H1 (cell line): ENCODE measurements at regions not wholly inside any gene's neighbourhood (a gene's known extent, or its start where the extent isn't known, plus 50 kb on each side); places are given as distances from the start of the nearest gene placed in this dataset.

ENCODE experiments used
- CTCF ChIA-PET: fragments of 300-600 bp; sonication (Branson Sonifier 250); formaldehyde crosslinking; loops from one replicate; lab custom pipeline; 2021; ENCODE audit not compliant: partially characterized antibody; lab: Charles Lee
- POLR2A ChIA-PET: fragments of 300-600 bp; sonication (Branson Sonifier 250); formaldehyde crosslinking; loops from one replicate; lab custom pipeline; 2021; ENCODE audit warnings: inconsistent platforms; ENCODE audit not compliant: partially characterized antibody; lab: Charles Lee
- DNase-seq, 2 experiments: peaks; one replicate each; pipeline versions ENCODE4 v3.0.0 to v3.0.0-alpha.2; 2010 to 2022; ENCODE audit warnings: low spot score in 2 of 2, low read depth in 1 of 2, mixed read lengths in 1 of 2
- FAIRE-seq: peaks from 2 replicates; lab custom pipeline; 2011; peaks lifted over from hg19 to GRCh38; lab: Jason Lieb, UNC
- H2AFZ ChIP-seq: 2 replicates; pipeline ENCODE4 v1.8.1; 2012; ENCODE audit warnings: low read length, inconsistent platforms
- H2AK5ac ChIP-seq: 2 replicates; pipeline ENCODE4 v1.6.1; 2013; ENCODE audit warnings: low read depth, low read length
- H2BK120ac ChIP-seq: replicated peaks from 2 replicates; pipeline ENCODE3; 2013; ENCODE audit warnings: low read depth, low read length, inconsistent platforms
- H2BK12ac ChIP-seq: 2 replicates; pipeline ENCODE4 v1.6.1; 2013; ENCODE audit warnings: low read depth, low read length
- H2BK15ac ChIP-seq: 2 replicates; pipeline ENCODE4 v1.6.1; 2013; ENCODE audit warnings: low read length
- H2BK20ac ChIP-seq: 2 replicates; pipeline ENCODE4 v1.6.1; 2013; ENCODE audit warnings: low read length
- H2BK5ac ChIP-seq: 2 replicates; pipeline ENCODE4 v1.6.1; 2013; ENCODE audit warnings: low read depth, low read length
- H3K14ac ChIP-seq: 2 replicates; pipeline ENCODE4 v1.6.1; 2013; ENCODE audit warnings: inconsistent platforms; ENCODE audit not compliant: insufficient read length
- H3K18ac ChIP-seq: 2 replicates; pipeline ENCODE4 v1.6.1; 2013; ENCODE audit warnings: low read length; ENCODE audit errors: extremely low read depth
- H3K23ac ChIP-seq: 2 replicates; pipeline ENCODE4 v1.6.1; 2013; ENCODE audit warnings: inconsistent platforms; ENCODE audit not compliant: insufficient read length
- H3K23me2 ChIP-seq: 2 replicates; pipeline ENCODE4 v1.6.1; 2013; ENCODE audit warnings: low read depth, low read length
- H3K27ac ChIP-seq: 2 replicates; pipeline ENCODE4 v1.6.1; 2011; ENCODE audit warnings: low read depth, low read length, inconsistent platforms
- H3K27me3 ChIP-seq, 4 experiments: replicated peaks in 1 of 4; 1 replicate in 1 of 4; 2 replicates in 3 of 4; pipeline versions ENCODE4 v1.6.1 to v1.8.1; 2011 to 2013; ENCODE audit warnings: low read length in 3 of 4, mild to moderate bottlenecking in 3 of 4, inconsistent platforms in 2 of 4, mixed read lengths in 2 of 4, moderate library complexity in 1 of 4; ENCODE audit not compliant: control insufficient read depth in 3 of 4, insufficient read depth in 3 of 4; ENCODE audit errors: extremely low read depth in 1 of 4
- H3K36me3 ChIP-seq, 4 experiments: 2 replicates each; pipeline versions ENCODE4 v1.6.1 to v1.8.1; 2011 to 2013; ENCODE audit warnings: mild to moderate bottlenecking in 4 of 4, low read length in 3 of 4, moderate library complexity in 2 of 4, control low read depth in 1 of 4, inconsistent platforms in 1 of 4; ENCODE audit not compliant: insufficient read depth in 4 of 4, control insufficient read depth in 2 of 4
- H3K4ac ChIP-seq: replicated peaks from 2 replicates; pipeline ENCODE3; 2013; ENCODE audit warnings: low read length, low read depth, mixed read lengths, inconsistent platforms; ENCODE audit not compliant: insufficient read length
- H3K4me1 ChIP-seq, 4 experiments: replicated peaks in 1 of 4; 1 replicate in 1 of 4; 2 replicates in 3 of 4; pipeline versions ENCODE4 v1.6.1 to v1.8.1; 2011 to 2013; ENCODE audit warnings: low read length in 3 of 4, inconsistent platforms in 2 of 4, mixed read lengths in 1 of 4; ENCODE audit not compliant: insufficient read depth in 4 of 4, control insufficient read depth in 3 of 4
- H3K4me2 ChIP-seq, 2 experiments: 2 replicates each; pipeline versions ENCODE4 v1.6.1 to v1.8.1; 2011 to 2013; ENCODE audit warnings: low read depth in 2 of 2, low read length in 2 of 2, control low read depth in 1 of 2, inconsistent platforms in 1 of 2, mild to moderate bottlenecking in 1 of 2; ENCODE audit not compliant: insufficient read depth in 1 of 2
- H3K4me3 ChIP-seq, 4 experiments: fragments of 200-600, 300-600 bp in 1 of 4; sonication (generic), shearing (Covaris generic), sonication (Bioruptor Twin) in 1 of 4; 2 replicates each; pipeline versions ENCODE4 v1.5.1 to v1.8.1; 2011 to 2016; ENCODE audit warnings: low read length in 4 of 4, low read depth in 3 of 4, control low read depth in 2 of 4, inconsistent platforms in 2 of 4, mild to moderate bottlenecking in 2 of 4, mixed read lengths in 1 of 4, moderate library complexity in 1 of 4; ENCODE audit not compliant: insufficient read depth in 2 of 4; ENCODE audit errors: extremely low read depth in 1 of 4
- H3K56ac ChIP-seq: replicated peaks from 2 replicates; pipeline ENCODE3; 2013; ENCODE audit warnings: low read depth, mild to moderate bottlenecking, mixed read lengths, low read length, inconsistent platforms; ENCODE audit not compliant: insufficient read length
- H3K79me1 ChIP-seq: 2 replicates; pipeline ENCODE4 v1.6.1; 2013; ENCODE audit warnings: low read depth, low read length, control low read depth
- H3K79me2 ChIP-seq, 2 experiments: 2 replicates each; pipeline versions ENCODE4 v1.6.1 to v1.8.1; 2012 to 2013; ENCODE audit warnings: low read length in 2 of 2, mild to moderate bottlenecking in 2 of 2, inconsistent platforms in 1 of 2; ENCODE audit not compliant: insufficient read depth in 2 of 2, control insufficient read depth in 1 of 2
- H3K9ac ChIP-seq, 4 experiments: replicated peaks in 1 of 4; 1 replicate in 1 of 4; 2 replicates in 3 of 4; pipeline versions ENCODE4 v1.6.1 to v1.8.1; 2011 to 2013; ENCODE audit warnings: low read depth in 3 of 4, low read length in 3 of 4, control low read depth in 2 of 4, mild to moderate bottlenecking in 2 of 4, moderate library complexity in 2 of 4, inconsistent platforms in 1 of 4; ENCODE audit errors: extremely low read depth in 1 of 4
- H3K9me3 ChIP-seq, 2 experiments: 2 replicates each; pipeline versions ENCODE4 v1.6.1 to v1.8.1; 2012 to 2013; ENCODE audit warnings: mild to moderate bottlenecking in 2 of 2, moderate library complexity in 2 of 2, control low read depth in 1 of 2, inconsistent platforms in 1 of 2, low read depth in 1 of 2, low read length in 1 of 2, mixed read lengths in 1 of 2; ENCODE audit not compliant: insufficient read depth in 2 of 2
- H4K20me1 ChIP-seq, 2 experiments: replicated peaks in 1 of 2; 2 replicates each; pipeline versions ENCODE3 to v1.8.1; 2011 to 2013; ENCODE audit warnings: inconsistent platforms in 2 of 2, low read length in 2 of 2, mild to moderate bottlenecking in 1 of 2; ENCODE audit not compliant: insufficient read depth in 2 of 2, control insufficient read depth in 1 of 2
- H4K5ac ChIP-seq: 2 replicates; pipeline ENCODE4 v1.6.1; 2013; ENCODE audit warnings: low read length, low read depth, mixed read lengths, inconsistent platforms; ENCODE audit not compliant: insufficient read length
- H4K8ac ChIP-seq: 2 replicates; pipeline ENCODE4 v1.8.0; 2013; ENCODE audit warnings: mild to moderate bottlenecking, moderate library complexity, low read length, inconsistent platforms; ENCODE audit not compliant: insufficient read depth; ENCODE audit errors: extremely low read depth
- H4K91ac ChIP-seq: replicated peaks from 2 replicates; pipeline ENCODE3; 2013; ENCODE audit warnings: low read length, mixed read lengths, inconsistent platforms; ENCODE audit not compliant: insufficient read length
- BACH1 ChIP-seq: IDR thresholded peaks from 2 replicates; pipeline ENCODE4 v1.6.1; 2012; ENCODE audit warnings: low read length, improper control_type of control experiment
- CEBPB ChIP-seq: IDR thresholded peaks from 2 replicates; pipeline ENCODE4 v1.6.1; 2012; ENCODE audit warnings: low read depth, low read length
- CTBP2 ChIP-seq: IDR thresholded peaks from 2 replicates; pipeline ENCODE4 v1.7.0; 2011; ENCODE audit warnings: borderline replicate concordance, mild to moderate bottlenecking, moderate library complexity, mixed read lengths, low read length; ENCODE audit not compliant: insufficient read depth, insufficient read length
- HDAC2 ChIP-seq, 2 experiments: fragments of 300-600 bp in 1 of 2; sonication (generic) in 1 of 2; IDR thresholded peaks; 2 replicates each; pipeline ENCODE4 v1.6.1; 2011 to 2012; ENCODE audit warnings: low read depth in 2 of 2, low read length in 2 of 2, mild to moderate bottlenecking in 2 of 2, moderate library complexity in 2 of 2, borderline replicate concordance in 1 of 2, inconsistent platforms in 1 of 2
- KDM5A ChIP-seq: fragments of 200-600 bp; IDR thresholded peaks from 2 replicates; pipeline ENCODE4 v1.7.1; 2012; ENCODE audit warnings: mild to moderate bottlenecking, low read length, inconsistent platforms, mixed read lengths
- POU5F1 ChIP-seq: IDR thresholded peaks from 2 replicates; pipeline ENCODE4 v1.6.1; 2011; ENCODE audit warnings: low read depth, mild to moderate bottlenecking, low read length, moderate library complexity
- SP1 ChIP-seq: IDR thresholded peaks from 2 replicates; pipeline ENCODE4 v1.6.1; 2011; ENCODE audit warnings: low read depth, low read length
- SRF ChIP-seq: IDR thresholded peaks from 2 replicates; pipeline ENCODE4 v1.6.1; 2011; ENCODE audit warnings: mild to moderate bottlenecking, low read depth, low read length, moderate library complexity
- TCF12 ChIP-seq: IDR thresholded peaks from 2 replicates; pipeline ENCODE4 v1.6.1; 2011; ENCODE audit warnings: low read depth, mild to moderate bottlenecking, low read length
- TEAD4 ChIP-seq: IDR thresholded peaks from 2 replicates; pipeline ENCODE4 v1.6.1; 2012; ENCODE audit warnings: low read depth, low read length, inconsistent platforms, mixed read lengths
- USF2 ChIP-seq: IDR thresholded peaks from 2 replicates; pipeline ENCODE4 v1.6.1; 2011; ENCODE audit warnings: low read length, improper control_type of control experiment
- WGBS, 2 experiments: shearing (Covaris generic) in 1 of 2; methylation state at CpG; one replicate each; pipeline versions ENCODE4 v1.1.6 to v1.1.7; 2013 to 2015; ENCODE audit warnings: low lambda C conversion rate in 2 of 2, mixed read lengths in 2 of 2, inconsistent platforms in 1 of 2, low coverage in 1 of 2, missing lambda C conversion rate in 1 of 2; ENCODE audit not compliant: insufficient replicate concordance in 2 of 2, insufficient coverage in 1 of 2, insufficient read length in 1 of 2; ENCODE audit errors: extremely low coverage in 1 of 2, missing lambda C conversion rate in 1 of 2; 5-methylcytosine and 5-hydroxymethylcytosine counted together

- POLR2A ChIA-PET: no interaction called here
- DNase-seq: no peak
- TF ChIP-seq SRF (no peak), BACH1 (no peak), KDM5A (no peak), USF2 (no peak), HDAC2 (IDR thresholded peaks at IDR 0.05; ENCODE audit: borderline replicate concordance in 1 of 2, low read depth in 2 of 2, low read length in 2 of 2) (no peak), TCF12 (no peak), SP1 (no peak), CEBPB (no peak), POU5F1 (no peak), CTBP2 (no peak), TEAD4 (no peak)
Observed at GRCh38 chr14:85402569-85403162, 127.3 kb upstream of the FLRT2 start.

More at GRCh38 chr14:85402569-85403162, 127.3 kb upstream of the FLRT2 start:
- WGBS, 2 experiments: 89% methylated on average over 7 of the region's 7 CpGs; no CpG with 5 or more reads in 1 of the 2 experiments
- Histone ChIP-seq H3K27me3 (no peaks in the 10 kb centered on the region), H3K56ac (no peak overlapping the region), H3K9me3 (no peaks in the 10 kb centered on the region), H3K4me3 (no peak overlapping the region), H3K18ac (no peak overlapping the region), H4K5ac (no peak overlapping the region), H3K23me2 (no peaks in the 10 kb centered on the region), H3K79me1 (no peaks in the 10 kb centered on the region), H2BK20ac (no peak overlapping the region), H4K91ac (no peak overlapping the region), H3K4me2 (no peak overlapping the region), H3K36me3 (no peaks in the 10 kb centered on the region), H2BK12ac (no peak overlapping the region), H4K20me1 (no peaks in the 10 kb centered on the region), H4K8ac (no peak overlapping the region), H3K9ac (no peak overlapping the region), H3K14ac (no peak overlapping the region), H2BK120ac (no peak overlapping the region), H2BK5ac (no peak overlapping the region), H3K27ac (no peak overlapping the region), H3K23ac (no peak overlapping the region), H3K79me2 (no peaks in the 10 kb centered on the region), H2BK15ac (no peak overlapping the region), H3K4ac (no peak overlapping the region), H2AK5ac (no peak overlapping the region), H3K4me1 (no peaks in the 10 kb centered on the region), H2AFZ (no peak overlapping the region)
- CTCF ChIA-PET: no interaction called here
- no peak for FAIRE-seq
